Body of pancreas (tissue), 4 donors: ENCODE measurements at regions not wholly inside any gene's neighbourhood (a gene's known extent, or its start where the extent isn't known, plus 50 kb on each side); places are given as distances from the start of the nearest gene placed in this dataset.

ENCODE experiments used
- ATAC-seq: fragments of 150-250 bp; one replicate; pipeline ENCODE4 v1.9.1; 2016
- DNase-seq, 4 donors: peaks; one replicate each; pipeline ENCODE4 v3.0.0-alpha.2; 2019
- H3K27ac ChIP-seq, 4 donors: fragments of 200-600 bp; sonication (generic); 1 replicate in 3 of 4; 2 replicates in 1 of 4; pipeline versions ENCODE4 v1.5.1 to v1.6.1; 2016 to 2019; ENCODE audit warnings: mild to moderate bottlenecking in 1 of 4, mixed read lengths in 1 of 4, moderate library complexity in 1 of 4
- H3K27me3 ChIP-seq, 2 donors: fragments of 200-600 bp; sonication (generic); one replicate each; pipeline ENCODE4 v1.6.0; 2016; ENCODE audit warnings: mild to moderate bottlenecking in 1 of 2
- H3K36me3 ChIP-seq, 2 donors: fragments of 200-600 bp; sonication (generic); replicated peaks in 1 of 2; 2 replicates each; pipeline ENCODE4 v1.5.1; 2016; ENCODE audit warnings: low read depth in 2 of 2; ENCODE audit not compliant: insufficient read depth in 1 of 2
- H3K4me1 ChIP-seq: fragments of 200-600 bp; sonication (generic); one replicate; pipeline ENCODE4 v1.6.0; 2016
- H3K4me3 ChIP-seq, 2 donors: fragments of 200-600 bp; sonication (generic); 1 replicate in 1 of 2; 2 replicates in 1 of 2; pipeline ENCODE4 v1.5.1; 2016 to 2019
- H3K9me3 ChIP-seq, 3 donors: fragments of 200-600 bp; sonication (generic); 1 replicate in 2 of 3; 2 replicates in 1 of 3; pipeline ENCODE4 v1.5.1; 2016
- POLR2A ChIP-seq, 3 donors: fragments of 450-650 bp; IDR thresholded peaks; one replicate each; pipeline ENCODE4 v1.6.1; 2016; ENCODE audit warnings: antibody characterized with exemption in 3 of 3, mild to moderate bottlenecking in 2 of 3
- WGBS, 2 donors: methylation state at CpG; one replicate each; pipeline ENCODE4 v1.1.5; 2017; 5-methylcytosine and 5-hydroxymethylcytosine counted together
- intact Hi-C: fragments of 100-400 bp; cut with DNase I; formaldehyde crosslinking; loops from one replicate; pipeline ENCODE4 v1.15.1; 2023
- TF ChIP-seq, protein P1 (sequence below), 7 experiments: fragments of 450-650 bp in 4 of 7; fragments of 200-600 bp in 3 of 7; sonication (generic) in 3 of 7; IDR thresholded peaks; one replicate each; pipeline ENCODE4 v1.5.1; 2016 to 2019; ENCODE audit warnings: antibody characterized with exemption in 7 of 7

DNA sequence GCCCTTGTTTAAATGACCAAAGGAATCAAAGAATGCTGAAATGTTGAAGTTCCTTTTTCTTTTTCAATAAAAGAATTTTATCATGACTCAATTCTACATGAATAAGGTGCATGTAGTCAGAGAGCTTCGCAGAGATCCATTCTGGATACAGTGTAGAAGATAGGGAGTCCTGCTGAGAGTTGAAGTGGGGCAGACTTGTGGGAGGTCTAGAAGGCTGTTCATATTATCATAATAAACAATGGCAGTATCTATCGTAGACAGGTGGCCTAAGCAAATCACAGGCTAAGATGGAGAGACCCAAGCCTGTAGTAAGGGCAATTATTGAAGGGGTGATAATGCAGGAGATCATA is 1322.0 kb upstream of the CELF4 start:
- no peak for TF ChIP-seq POLR2A (IDR thresholded peaks at IDR 0.05)
- TF ChIP-seq, protein P1, sequence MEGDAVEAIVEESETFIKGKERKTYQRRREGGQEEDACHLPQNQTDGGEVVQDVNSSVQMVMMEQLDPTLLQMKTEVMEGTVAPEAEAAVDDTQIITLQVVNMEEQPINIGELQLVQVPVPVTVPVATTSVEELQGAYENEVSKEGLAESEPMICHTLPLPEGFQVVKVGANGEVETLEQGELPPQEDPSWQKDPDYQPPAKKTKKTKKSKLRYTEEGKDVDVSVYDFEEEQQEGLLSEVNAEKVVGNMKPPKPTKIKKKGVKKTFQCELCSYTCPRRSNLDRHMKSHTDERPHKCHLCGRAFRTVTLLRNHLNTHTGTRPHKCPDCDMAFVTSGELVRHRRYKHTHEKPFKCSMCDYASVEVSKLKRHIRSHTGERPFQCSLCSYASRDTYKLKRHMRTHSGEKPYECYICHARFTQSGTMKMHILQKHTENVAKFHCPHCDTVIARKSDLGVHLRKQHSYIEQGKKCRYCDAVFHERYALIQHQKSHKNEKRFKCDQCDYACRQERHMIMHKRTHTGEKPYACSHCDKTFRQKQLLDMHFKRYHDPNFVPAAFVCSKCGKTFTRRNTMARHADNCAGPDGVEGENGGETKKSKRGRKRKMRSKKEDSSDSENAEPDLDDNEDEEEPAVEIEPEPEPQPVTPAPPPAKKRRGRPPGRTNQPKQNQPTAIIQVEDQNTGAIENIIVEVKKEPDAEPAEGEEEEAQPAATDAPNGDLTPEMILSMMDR (IDR thresholded peaks at IDR 0.05) = no peak
- no peak for ATAC-seq
- no peak overlapping the region for H3K27ac ChIP-seq
- H3K36me3 ChIP-seq = no peaks in the 10 kb centered on the region
- DNase-seq = no peak
- intact Hi-C loops = no loop called here
- no peaks in the 10 kb centered on the region for H3K9me3 ChIP-seq
- H3K4me3 ChIP-seq = no peak overlapping the region
- H3K4me1 ChIP-seq = no peaks in the 10 kb centered on the region
- WGBS, 2 donors = 57 to 70% methylated on average over 2 of the region's 2 CpGs
- H3K27me3 ChIP-seq = no peaks in the 10 kb centered on the region

DNA sequence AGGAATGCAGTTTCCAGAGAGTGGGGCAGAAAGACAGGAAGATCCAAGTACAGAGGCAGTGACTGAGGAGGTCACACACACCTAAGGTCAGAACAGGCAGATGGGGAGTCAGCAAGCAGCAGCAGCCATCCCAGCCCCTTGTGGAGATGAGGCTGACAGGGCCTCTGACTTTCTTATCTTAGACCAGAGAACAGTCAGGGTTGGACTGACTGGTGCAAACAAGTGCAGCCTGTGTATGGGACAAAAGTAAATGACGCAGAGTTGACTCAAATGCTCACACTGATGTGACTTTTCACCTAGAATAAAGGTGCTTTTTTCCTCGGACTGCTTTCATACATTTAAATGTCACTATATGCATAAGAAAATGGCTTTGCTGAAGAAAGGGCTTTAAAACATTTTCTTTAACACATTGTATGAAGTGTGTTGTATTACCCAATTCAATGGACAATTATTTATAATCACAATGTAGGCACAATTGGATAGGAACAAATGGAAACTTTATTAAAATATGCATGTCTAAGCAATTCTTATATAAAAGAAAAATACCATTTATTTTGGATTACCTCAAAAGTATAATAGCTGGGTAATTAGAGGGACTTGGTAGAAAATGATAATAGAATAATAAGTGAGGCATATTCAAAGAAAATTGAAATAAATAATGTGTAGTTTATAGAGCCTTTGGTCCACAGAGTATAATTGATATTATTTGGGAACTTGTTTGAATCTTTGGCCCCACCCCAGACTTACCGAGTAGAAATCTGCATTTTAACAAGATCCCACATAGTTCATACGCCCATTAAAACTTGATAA is 1321.5 kb upstream of the CELF4 start:
- DNase-seq (no peak), ATAC-seq (no peak)
- Histone ChIP-seq H3K4me1 (no peaks in the 10 kb centered on the region), H3K4me3 (no peak overlapping the region), H3K27me3 (no peaks in the 10 kb centered on the region), H3K27ac (no peak overlapping the region), H3K36me3 (no peaks in the 10 kb centered on the region), H3K9me3 (no peaks in the 10 kb centered on the region)
- no peak for TF ChIP-seq POLR2A (IDR thresholded peaks at IDR 0.05)
- TF ChIP-seq, protein P1 (IDR thresholded peaks at IDR 0.05) = no peak
- WGBS, 2 donors = 25 to 45% methylated on average over 4 of the region's 4 CpGs
- intact Hi-C loops = no loop called here

DNA sequence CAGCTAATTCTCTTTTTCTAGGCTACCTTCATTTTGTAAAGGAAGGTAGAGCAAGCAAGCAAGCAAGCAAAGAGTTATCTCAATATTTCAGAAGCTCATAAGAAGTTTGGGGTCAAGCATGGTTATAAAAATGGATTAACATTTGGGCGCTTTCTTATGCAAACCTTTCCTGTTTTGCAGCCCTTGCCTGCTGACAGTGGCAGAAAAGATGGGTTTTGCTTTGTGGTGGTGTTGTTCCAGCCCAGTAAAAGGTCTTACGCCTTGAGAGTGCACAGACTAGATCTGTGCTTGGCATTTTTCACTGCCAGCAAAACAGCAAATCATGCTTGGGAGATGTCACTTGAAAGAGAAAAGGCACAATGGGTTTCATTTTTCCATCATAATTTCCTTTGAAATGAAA is 1320.6 kb upstream of the CELF4 start:
- no peak for ATAC-seq

DNA sequence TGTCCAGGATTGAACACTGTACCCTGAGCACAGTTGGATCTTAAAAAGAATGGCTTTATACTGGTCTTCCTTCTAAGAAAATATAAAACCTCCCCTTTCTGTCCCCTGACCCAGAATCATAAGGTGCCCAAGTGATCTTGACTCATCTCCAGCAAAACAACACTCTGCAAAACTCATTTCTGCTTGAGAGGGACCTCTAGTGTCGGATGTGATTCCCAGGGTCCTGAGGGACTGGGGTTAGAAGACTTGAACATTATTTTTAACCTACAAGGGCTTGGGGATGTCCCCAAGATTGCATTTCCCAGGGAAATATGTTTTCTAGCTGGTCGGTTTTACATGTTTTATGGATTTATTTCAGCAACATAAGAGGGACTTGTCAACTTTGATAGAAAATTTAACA is 1318.5 kb upstream of the CELF4 start:
- Histone ChIP-seq H3K36me3 (no peaks in the 10 kb centered on the region), H3K27me3 (no peaks in the 10 kb centered on the region), H3K9me3 (no peaks in the 10 kb centered on the region), H3K4me1 (no peaks in the 10 kb centered on the region), H3K27ac (no peak overlapping the region), H3K4me3 (no peak overlapping the region)
- ATAC-seq (no peak), DNase-seq (no peak)
- TF ChIP-seq, protein P1 (IDR thresholded peaks at IDR 0.05) = no peak
- TF ChIP-seq POLR2A (IDR thresholded peaks at IDR 0.05) = no peak
- intact Hi-C loops = no loop called here
- 38 to 47% methylated on average over 2 of the region's 2 CpGs for WGBS, 2 donors

More for the DNA sequence above, 1320.6 kb upstream of the CELF4 start:
- intact Hi-C loops = no loop called here
- DNase-seq = no peak
- H3K36me3 ChIP-seq = no peaks in the 10 kb centered on the region
- WGBS, 2 donors = 61 to 82% methylated on average over 2 of the region's 2 CpGs
- no peak for TF ChIP-seq POLR2A (IDR thresholded peaks at IDR 0.05)
- TF ChIP-seq, protein P1 (IDR thresholded peaks at IDR 0.05) = no peak
- H3K4me3 ChIP-seq = no peak overlapping the region
- H3K9me3 ChIP-seq = no peaks in the 10 kb centered on the region
- H3K4me1 ChIP-seq = no peaks in the 10 kb centered on the region
- no peak overlapping the region for H3K27ac ChIP-seq
- H3K27me3 ChIP-seq = no peaks in the 10 kb centered on the region

DNA sequence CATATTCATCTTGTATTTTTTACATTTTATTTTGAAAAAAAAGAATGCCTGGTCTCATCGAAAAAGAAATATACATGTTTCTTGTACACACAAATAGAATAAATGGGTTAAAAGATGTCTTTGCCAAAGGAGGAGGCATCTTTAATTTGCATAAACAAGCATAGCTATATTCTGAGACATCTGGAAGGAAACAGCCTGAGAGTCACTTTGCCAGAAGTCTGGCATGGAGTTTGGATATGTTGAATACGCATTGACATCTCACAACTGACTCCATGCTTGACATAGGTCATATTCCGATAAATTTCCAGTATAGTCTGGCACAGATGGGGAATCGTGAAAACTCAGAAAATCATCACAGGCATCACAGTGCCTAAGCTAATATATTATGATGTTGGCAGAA is 1317.5 kb upstream of the CELF4 start:
- Histone ChIP-seq H3K36me3 (no peaks in the 10 kb centered on the region), H3K9me3 (no peaks in the 10 kb centered on the region), H3K4me1 (no peaks in the 10 kb centered on the region), H3K4me3 (no peak overlapping the region), H3K27me3 (no peaks in the 10 kb centered on the region), H3K27ac (no peak overlapping the region)
- no peak for DNase-seq
- intact Hi-C loops = no loop called here
- TF ChIP-seq, protein P1 (IDR thresholded peaks at IDR 0.05) = no peak
- no peak for TF ChIP-seq POLR2A (IDR thresholded peaks at IDR 0.05)
- no peak for ATAC-seq
- 63 to 72% methylated on average over 4 of the region's 4 CpGs for WGBS, 2 donors
